NCI-H146 treated with DMSO at 0.1 percent for 48 hours (cell line): ENCODE measurements at regions not wholly inside any gene's neighbourhood (a gene's known extent, or its start where the extent isn't known, plus 50 kb on each side); places are given as distances from the start of the nearest gene placed in this dataset.

ENCODE experiments used
- DNase-seq: peaks from one replicate; lab custom pipeline; 2025; ENCODE audit not compliant: unreplicated experiment; lab: John Stamatoyannopoulos, UW

- no peak for DNase-seq
These were observed 174.7 kb downstream of the POU4F1 start for GRCh38 chr13:78428646-78429045.

- DNase-seq: no peak
These were observed 177.2 kb downstream of the POU4F1 start for GRCh38 chr13:78426183-78426582.

- DNase-seq: no peak
These were observed 182.5 kb downstream of the POU4F1 start for GRCh38 chr13:78420814-78421213.

GRCh38 chr13:78413887-78414553, 189.3 kb downstream of the POU4F1 start:
- no peak for DNase-seq

- no peak for DNase-seq
These were observed 192.5 kb downstream of the POU4F1 start for GRCh38 chr13:78410847-78411246.

GRCh38 chr13:78410164-78410563, 193.2 kb downstream of the POU4F1 start:
- no peak for DNase-seq

GRCh38 chr13:78409172-78409571, 194.2 kb downstream of the POU4F1 start:
- no peak for DNase-seq

GRCh38 chr13:78404846-78405360, 198.4 kb downstream of the POU4F1 start:
- no peak for DNase-seq

- DNase-seq: no peak
These were observed 200.5 kb downstream of the POU4F1 start for GRCh38 chr13:78402708-78403400.

- DNase-seq: no peak
These were observed 201.3 kb downstream of the POU4F1 start for GRCh38 chr13:78401873-78402707.

GRCh38 chr13:78398743-78399410, 204.5 kb downstream of the POU4F1 start:
- no peak for DNase-seq

- DNase-seq: no peak
These were observed 209.8 kb downstream of the POU4F1 start for GRCh38 chr13:78393286-78394142.

GRCh38 chr13:78383899-78384298, 219.5 kb downstream of the POU4F1 start:
- DNase-seq: no peak

GRCh38 chr13:78383071-78383484, 220.3 kb downstream of the POU4F1 start:
- peak; percentile 25 for DNase-seq

GRCh38 chr13:78382491-78382890, 220.9 kb downstream of the POU4F1 start:
- DNase-seq: no peak

- DNase-seq: no peak
These were observed 226.5 kb downstream of the POU4F1 start for GRCh38 chr13:78376822-78377221.

GRCh38 chr13:78376033-78376432, 227.3 kb downstream of the POU4F1 start:
- no peak for DNase-seq

- DNase-seq: no peak
These were observed 230.8 kb downstream of the POU4F1 start for GRCh38 chr13:78372581-78372980.

- DNase-seq: no peak
These were observed 233.1 kb downstream of the POU4F1 start for GRCh38 chr13:78370231-78370630.

- DNase-seq: no peak
These were observed 238.6 kb downstream of the POU4F1 start for GRCh38 chr13:78364711-78365110.
